Panc1 (cell line): ENCODE measurements at regions not wholly inside any gene's neighbourhood (a gene's known extent, or its start where the extent isn't known, plus 50 kb on each side); places are given as distances from the start of the nearest gene placed in this dataset.
A peak's percentile ranks its signal among the peaks of the same experiment; 100 is the strongest.

Source experiments
- POLR2AphosphoS5 ChIP-seq: IDR thresholded peaks from 2 replicates; pipeline ENCODE4 v1.6.1; 2012; ENCODE audit warnings: mild to moderate bottlenecking, low read depth, low read length, moderate library complexity
- TCF7L2 ChIP-seq: IDR thresholded peaks from 2 replicates; pipeline ENCODE4 v1.6.1; 2011; ENCODE audit warnings: mild to moderate bottlenecking, low read depth, low read length, inconsistent platforms
- TF ChIP-seq, protein P1 (sequence below): fragments of 450-650 bp; IDR thresholded peaks from 2 replicates; pipeline ENCODE4 v1.5.1; 2017; ENCODE audit warnings: mild to moderate bottlenecking

DNA sequence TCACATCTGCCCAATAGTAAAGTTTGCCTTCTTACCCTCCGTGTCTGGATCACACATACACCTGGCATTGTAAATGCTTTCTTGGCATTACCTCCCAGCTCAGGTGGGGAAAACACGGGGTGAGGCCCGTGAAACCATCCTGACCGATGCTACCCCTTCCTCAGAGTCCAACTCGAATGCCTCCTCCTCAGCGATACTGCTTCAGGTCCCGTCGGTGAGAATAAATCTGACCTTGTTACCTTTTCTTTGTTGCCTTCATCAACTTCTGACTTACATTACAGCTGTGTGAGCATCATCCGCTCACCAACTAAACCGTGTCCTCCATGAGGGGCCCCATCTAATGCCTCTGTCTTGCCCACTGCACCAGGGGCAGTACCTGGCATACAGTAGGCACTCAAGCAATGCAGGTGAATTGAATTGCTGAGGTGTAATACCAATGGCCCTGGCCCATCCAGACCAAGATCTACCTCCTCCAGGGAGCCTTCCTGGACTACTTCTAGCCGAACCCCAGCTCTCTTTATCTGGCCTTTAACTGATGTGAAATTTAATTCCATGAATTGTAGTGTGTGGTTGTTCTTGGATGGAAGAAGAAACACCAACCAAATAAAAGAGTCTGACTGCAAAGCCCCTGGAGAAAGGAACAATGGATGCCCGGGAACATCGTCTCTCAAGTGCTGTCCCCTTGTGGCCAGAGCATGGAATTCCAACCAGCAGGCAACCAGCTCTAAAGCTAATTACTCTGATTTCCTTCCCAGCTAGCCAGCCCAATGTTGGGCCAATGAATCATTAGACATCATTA lies 141.5 kb downstream of the ANKRD60 start:
- TF ChIP-seq, protein P1, sequence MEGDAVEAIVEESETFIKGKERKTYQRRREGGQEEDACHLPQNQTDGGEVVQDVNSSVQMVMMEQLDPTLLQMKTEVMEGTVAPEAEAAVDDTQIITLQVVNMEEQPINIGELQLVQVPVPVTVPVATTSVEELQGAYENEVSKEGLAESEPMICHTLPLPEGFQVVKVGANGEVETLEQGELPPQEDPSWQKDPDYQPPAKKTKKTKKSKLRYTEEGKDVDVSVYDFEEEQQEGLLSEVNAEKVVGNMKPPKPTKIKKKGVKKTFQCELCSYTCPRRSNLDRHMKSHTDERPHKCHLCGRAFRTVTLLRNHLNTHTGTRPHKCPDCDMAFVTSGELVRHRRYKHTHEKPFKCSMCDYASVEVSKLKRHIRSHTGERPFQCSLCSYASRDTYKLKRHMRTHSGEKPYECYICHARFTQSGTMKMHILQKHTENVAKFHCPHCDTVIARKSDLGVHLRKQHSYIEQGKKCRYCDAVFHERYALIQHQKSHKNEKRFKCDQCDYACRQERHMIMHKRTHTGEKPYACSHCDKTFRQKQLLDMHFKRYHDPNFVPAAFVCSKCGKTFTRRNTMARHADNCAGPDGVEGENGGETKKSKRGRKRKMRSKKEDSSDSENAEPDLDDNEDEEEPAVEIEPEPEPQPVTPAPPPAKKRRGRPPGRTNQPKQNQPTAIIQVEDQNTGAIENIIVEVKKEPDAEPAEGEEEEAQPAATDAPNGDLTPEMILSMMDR, result peak; percentile 90
- TF ChIP-seq POLR2AphosphoS5 (no peak), TCF7L2 (no peak)
